Sigmoid colon (tissue), 6 donors: ENCODE measurements at regions not wholly inside any gene's neighbourhood (a gene's known extent, or its start where the extent isn't known, plus 50 kb on each side); places are given as distances from the start of the nearest gene placed in this dataset.

Experiments used
- DNase-seq: peaks from one replicate; pipeline ENCODE4 v3.0.0-alpha.2; 2019
- H3K27ac ChIP-seq, 4 donors: fragments of 200-600 bp; sonication (generic); one replicate each; pipeline ENCODE4 v1.5.1; 2016 to 2019; ENCODE audit warnings: mild to moderate bottlenecking in 1 of 4
- H3K27me3 ChIP-seq, 3 donors: fragments of 200-600 bp; sonication (generic); one replicate each; pipeline ENCODE4 v1.5.1; 2019; ENCODE audit warnings: mild to moderate bottlenecking in 1 of 3
- H3K36me3 ChIP-seq, 4 donors: fragments of 200-600 bp; sonication (generic); one replicate each; pipeline ENCODE4 v1.5.1; 2016 to 2019
- H3K4me1 ChIP-seq, 4 donors: fragments of 200-600 bp; sonication (generic); one replicate each; pipeline ENCODE4 v1.5.1; 2017 to 2019
- H3K4me3 ChIP-seq, 4 donors: fragments of 200-600 bp; sonication (generic); one replicate each; pipeline ENCODE4 v1.5.1; 2017 to 2019; ENCODE audit warnings: mild to moderate bottlenecking in 2 of 4, moderate library complexity in 1 of 4
- H3K9me3 ChIP-seq, 4 donors: fragments of 200-600 bp in 3 of 4; sonication (generic) in 3 of 4; one replicate each; pipeline versions ENCODE4 v1.5.1 to v1.6.1; 2013 to 2019
- EP300 ChIP-seq, 4 donors: sonication (generic); formaldehyde crosslinking; IDR thresholded peaks; one replicate each; pipeline ENCODE4 v1.6.1; 2017; ENCODE audit warnings: antibody characterized with exemption in 4 of 4
- POLR2A ChIP-seq, 2 donors: fragments of 450-650 bp; IDR thresholded peaks; one replicate each; pipeline ENCODE4 v1.6.1; 2016; ENCODE audit warnings: antibody characterized with exemption in 2 of 2, mild to moderate bottlenecking in 2 of 2, moderate library complexity in 2 of 2
- POLR2AphosphoS5 ChIP-seq, 4 donors: sonication (generic); formaldehyde crosslinking; IDR thresholded peaks; one replicate each; pipeline ENCODE4 v1.6.1; 2017; ENCODE audit warnings: antibody characterized with exemption in 4 of 4
- WGBS, 2 donors: extraction: QIAGEN DNeasy Blood & Tissue Kit; methylation state at CpG; one replicate each; pipeline ENCODE4 v1.1.7; 2013; 5-methylcytosine and 5-hydroxymethylcytosine counted together
- intact Hi-C: fragments of 100-400 bp; cut with DNase I; formaldehyde crosslinking; loops from one replicate; pipeline ENCODE4 v1.15.1; 2023
- TF ChIP-seq, protein P1 (sequence below), 4 experiments: fragments of 450-650 bp in 3 of 4; fragments of 200-600 bp in 1 of 4; IDR thresholded peaks; one replicate each; pipeline ENCODE4 v1.5.1; 2016 to 2019; ENCODE audit warnings: antibody characterized with exemption in 4 of 4, mild to moderate bottlenecking in 3 of 4, moderate library complexity in 2 of 4
- donor health status: healthy with polysubstance abuse.
- donor health status: healthy.

- Histone ChIP-seq H3K36me3 (no peaks in the 10 kb centered on the region), H3K27ac (no peak overlapping the region), H3K27me3 (no peaks in the 10 kb centered on the region), H3K9me3 (no peaks in the 10 kb centered on the region), H3K4me1 (peaks cover 0 to 11% (median 0%) of the 10 kb centered on the region in 4 donors), H3K4me3 (no peak overlapping the region)
- 69 to 83% methylated on average over 4 of the region's 4 CpGs for WGBS, 2 donors
- no peak for DNase-seq
- no peak for TF ChIP-seq EP300 (IDR thresholded peaks at IDR 0.05)
- TF ChIP-seq POLR2A (IDR thresholded peaks at IDR 0.05), result no peak
- TF ChIP-seq POLR2AphosphoS5 (IDR thresholded peaks at IDR 0.05), result no peak
- intact Hi-C loops, result no loop called here
These were observed 191.9 kb upstream of the GAS1 start for GRCh38 chr9:87139099-87139730.

DNA sequence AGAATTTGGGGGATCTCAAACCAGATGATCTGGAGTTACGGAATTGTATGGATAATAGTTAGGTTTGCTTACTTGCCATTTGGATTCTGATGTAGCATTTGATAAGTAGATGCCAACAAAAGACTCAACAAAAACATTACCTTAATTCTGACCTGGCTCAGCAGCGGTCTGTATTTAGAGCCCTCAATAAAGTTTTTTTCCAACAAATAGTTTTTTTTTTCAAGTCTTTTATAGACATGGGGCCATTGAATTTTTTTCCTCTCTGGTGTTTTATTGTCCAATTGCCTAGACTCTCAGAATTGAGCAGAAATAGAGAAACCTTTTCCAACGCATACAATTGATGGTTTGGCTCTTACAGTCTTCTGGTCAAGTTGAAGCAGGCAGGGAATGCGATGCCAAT, 192.8 kb upstream of the GAS1 start:
- H3K9me3 ChIP-seq, result no peaks in the 10 kb centered on the region
- no peaks in the 10 kb centered on the region for H3K36me3 ChIP-seq
- H3K27me3 ChIP-seq, result no peaks in the 10 kb centered on the region
- intact Hi-C loops, result no loop called here
- TF ChIP-seq, protein P1, sequence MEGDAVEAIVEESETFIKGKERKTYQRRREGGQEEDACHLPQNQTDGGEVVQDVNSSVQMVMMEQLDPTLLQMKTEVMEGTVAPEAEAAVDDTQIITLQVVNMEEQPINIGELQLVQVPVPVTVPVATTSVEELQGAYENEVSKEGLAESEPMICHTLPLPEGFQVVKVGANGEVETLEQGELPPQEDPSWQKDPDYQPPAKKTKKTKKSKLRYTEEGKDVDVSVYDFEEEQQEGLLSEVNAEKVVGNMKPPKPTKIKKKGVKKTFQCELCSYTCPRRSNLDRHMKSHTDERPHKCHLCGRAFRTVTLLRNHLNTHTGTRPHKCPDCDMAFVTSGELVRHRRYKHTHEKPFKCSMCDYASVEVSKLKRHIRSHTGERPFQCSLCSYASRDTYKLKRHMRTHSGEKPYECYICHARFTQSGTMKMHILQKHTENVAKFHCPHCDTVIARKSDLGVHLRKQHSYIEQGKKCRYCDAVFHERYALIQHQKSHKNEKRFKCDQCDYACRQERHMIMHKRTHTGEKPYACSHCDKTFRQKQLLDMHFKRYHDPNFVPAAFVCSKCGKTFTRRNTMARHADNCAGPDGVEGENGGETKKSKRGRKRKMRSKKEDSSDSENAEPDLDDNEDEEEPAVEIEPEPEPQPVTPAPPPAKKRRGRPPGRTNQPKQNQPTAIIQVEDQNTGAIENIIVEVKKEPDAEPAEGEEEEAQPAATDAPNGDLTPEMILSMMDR (IDR thresholded peaks at IDR 0.05), result no peak
- no peak for TF ChIP-seq POLR2AphosphoS5 (IDR thresholded peaks at IDR 0.05)
- no peak for DNase-seq
- WGBS, 2 donors, result 81 to 90% methylated on average over 4 of the region's 4 CpGs
- H3K4me1 ChIP-seq, result peaks cover 0 to 11% (median 0%) of the 10 kb centered on the region in 4 donors
- H3K27ac ChIP-seq, result no peak overlapping the region
- H3K4me3 ChIP-seq, result no peak overlapping the region

DNA sequence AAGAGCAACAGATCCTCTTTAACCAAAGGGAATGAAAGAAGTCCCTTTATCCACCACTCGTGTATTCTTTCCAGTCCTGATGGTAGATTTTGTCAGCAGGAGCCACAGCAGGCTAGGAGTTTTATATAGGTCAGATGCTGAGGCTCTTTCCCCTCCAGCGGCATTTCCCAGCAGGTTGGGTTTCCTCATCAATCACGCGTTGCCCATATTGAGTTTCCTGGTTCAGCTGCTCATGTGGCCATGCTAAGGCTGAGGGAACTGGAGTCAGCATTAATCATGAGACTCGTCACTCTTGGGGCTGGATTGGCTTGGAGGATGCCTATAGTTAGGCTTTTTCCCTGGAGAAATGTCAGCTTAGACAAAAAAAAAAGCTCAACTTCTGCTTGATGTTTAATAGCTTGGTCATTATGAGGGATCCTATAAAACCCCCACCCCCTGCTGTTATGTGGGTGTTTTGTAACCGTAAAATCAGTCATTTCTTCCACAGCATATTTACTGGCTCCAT, 193.4 kb upstream of the GAS1 start:
- intact Hi-C loops, result no loop called here
- no peaks in the 10 kb centered on the region for H3K27me3 ChIP-seq

DNA sequence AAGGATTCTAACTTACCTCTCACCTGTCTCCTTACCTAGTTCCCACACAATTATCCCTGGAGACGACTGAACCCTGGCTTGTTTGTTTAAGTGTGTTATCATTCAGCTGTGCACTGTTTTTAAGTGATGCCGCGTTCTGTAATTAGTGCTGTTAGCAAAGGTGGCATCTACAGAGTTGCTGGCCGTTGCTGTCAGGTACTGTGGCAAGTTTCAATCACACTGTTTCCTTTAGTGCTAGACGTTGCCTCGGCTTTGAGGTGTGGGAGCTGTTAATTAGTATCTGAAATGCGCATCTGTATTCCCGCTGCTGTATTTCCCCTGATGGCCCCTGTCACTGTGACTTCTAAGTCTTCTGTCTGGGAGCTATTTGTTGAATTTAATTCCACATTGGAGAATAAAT, 193.8 kb upstream of the GAS1 start:
- TF ChIP-seq, protein P1 (IDR thresholded peaks at IDR 0.05), result no peak
- TF ChIP-seq EP300 (IDR thresholded peaks at IDR 0.05) (no peak), POLR2AphosphoS5 (IDR thresholded peaks at IDR 0.05) (no peak), POLR2A (IDR thresholded peaks at IDR 0.05) (no peak)
- H3K4me3 ChIP-seq, result no peak overlapping the region
- WGBS, 2 donors, result 44 to 67% methylated on average over 8 of the region's 8 CpGs
- no peak overlapping the region for H3K27ac ChIP-seq
- H3K9me3 ChIP-seq, result no peaks in the 10 kb centered on the region
- DNase-seq, result no peak
- intact Hi-C loops, result no loop called here
- peaks cover 0 to 11% (median 0%) of the 10 kb centered on the region in 4 donors for H3K4me1 ChIP-seq
- no peaks in the 10 kb centered on the region for H3K27me3 ChIP-seq
- no peaks in the 10 kb centered on the region for H3K36me3 ChIP-seq

More for the DNA sequence above, 193.4 kb upstream of the GAS1 start:
- H3K4me3 ChIP-seq, result no peak overlapping the region
- H3K27ac ChIP-seq, result no peak overlapping the region
- DNase-seq, result no peak
- 78 to 86% methylated on average over 6 of the region's 6 CpGs for WGBS, 2 donors
- peaks cover 0 to 11% (median 0%) of the 10 kb centered on the region in 4 donors for H3K4me1 ChIP-seq
- TF ChIP-seq, protein P1 (IDR thresholded peaks at IDR 0.05), result no peak
- TF ChIP-seq POLR2A (IDR thresholded peaks at IDR 0.05) (no peak), EP300 (IDR thresholded peaks at IDR 0.05) (no peak), POLR2AphosphoS5 (IDR thresholded peaks at IDR 0.05) (no peak)
- H3K36me3 ChIP-seq, result no peaks in the 10 kb centered on the region
- no peaks in the 10 kb centered on the region for H3K9me3 ChIP-seq

- H3K4me3 ChIP-seq, result no peak overlapping the region
- H3K9me3 ChIP-seq, result no peaks in the 10 kb centered on the region
- H3K27me3 ChIP-seq, result no peaks in the 10 kb centered on the region
- intact Hi-C loops, result loop anchor here (5.0 kb wide), 1 partner anchor 200 kb away; the partner anchor contains the start of gene GAS1
- peaks cover 0 to 22% (median 17%) of the 10 kb centered on the region in 4 donors for H3K4me1 ChIP-seq
- H3K27ac ChIP-seq, result no peak overlapping the region
- no peak for DNase-seq
- H3K36me3 ChIP-seq, result no peaks in the 10 kb centered on the region
- WGBS, 2 donors, result 52 to 77% methylated on average over 7 of the region's 7 CpGs
- TF ChIP-seq, protein P1 (IDR thresholded peaks at IDR 0.05), result no peak
These were observed 199.6 kb upstream of the GAS1 start for GRCh38 chr9:87146933-87147332.
